Gastrocnemius medialis (tissue), 4 donors: ENCODE measurements at regions not wholly inside any gene's neighbourhood (a gene's known extent, or its start where the extent isn't known, plus 50 kb on each side); places are given as distances from the start of the nearest gene placed in this dataset.

Experiments
- ATAC-seq, 2 donors: fragments of 150-250 bp; one replicate each; pipeline ENCODE4 v1.9.1; 2016
- DNase-seq, 2 donors: peaks; one replicate each; pipeline ENCODE4 v3.0.0-alpha.2; 2019
- H3K27ac ChIP-seq, 4 donors: fragments of 200-600 bp; sonication (generic); 1 replicate in 1 of 4; 2 replicates in 3 of 4; pipeline ENCODE4 v1.5.1; 2016 to 2018; ENCODE audit warnings: mild to moderate bottlenecking in 2 of 4, moderate library complexity in 1 of 4
- H3K27me3 ChIP-seq, 3 donors: fragments of 200-600 bp; sonication (generic) in 2 of 3; 1 replicate in 1 of 3; 2 replicates in 2 of 3; pipeline versions ENCODE4 v1.5.1 to v1.6.0; 2016 to 2019; ENCODE audit warnings: mild to moderate bottlenecking in 1 of 3, moderate library complexity in 1 of 3
- H3K36me3 ChIP-seq, 2 donors: fragments of 200-600 bp; sonication (generic) in 1 of 2; one replicate each; pipeline ENCODE4 v1.5.1; 2017 to 2018
- H3K4me1 ChIP-seq, 2 donors: fragments of 200-600 bp; sonication (generic) in 1 of 2; one replicate each; pipeline ENCODE4 v1.5.1; 2016 to 2017; ENCODE audit warnings: mild to moderate bottlenecking in 2 of 2
- H3K4me3 ChIP-seq, 4 donors: fragments of 200-600 bp; sonication (generic) in 3 of 4; 1 replicate in 1 of 4; 2 replicates in 3 of 4; pipeline ENCODE4 v1.5.1; 2016 to 2019; ENCODE audit warnings: mild to moderate bottlenecking in 2 of 4
- H3K9me3 ChIP-seq, 3 donors: fragments of 200-600 bp; sonication (generic) in 2 of 3; 1 replicate in 1 of 3; 2 replicates in 2 of 3; pipeline ENCODE4 v1.5.1; 2016 to 2019
- CTCF ChIP-seq, 5 experiments: fragments of 450-650 bp in 3 of 5; fragments of 200-600 bp in 2 of 5; sonication (generic) in 2 of 5; IDR thresholded peaks in 4 of 5; conservative IDR thresholded peaks in 1 of 5; 1 replicate in 4 of 5; 2 replicates in 1 of 5; pipeline ENCODE4 v1.5.1; 2016 to 2019; ENCODE audit warnings: antibody characterized with exemption in 5 of 5, mild to moderate bottlenecking in 3 of 5, moderate library complexity in 3 of 5
- POLR2A ChIP-seq, 2 donors: fragments of 450-650 bp; IDR thresholded peaks; one replicate each; pipeline ENCODE4 v1.6.1; 2017; ENCODE audit warnings: antibody characterized with exemption in 2 of 2, mild to moderate bottlenecking in 2 of 2, moderate library complexity in 2 of 2
- in situ Hi-C, 4 donors: fragments of 200-750 bp; cut with MboI; loops; one replicate each; pipeline versions ENCODE4 v1.15.0 to v1.8.0; 2017; ENCODE audit warnings: low sequenced_read_pairs in 4 of 4
- intact Hi-C: fragments of 100-400 bp; cut with DNase I; formaldehyde crosslinking; loops from one replicate; pipeline ENCODE4 v1.15.1; 2023; ENCODE audit warnings: low total_unique reads

GRCh38 chr3:16092923-16093322 is 81.6 kb upstream of the GALNT15 start:
- intact Hi-C loops (no loop called here), in situ Hi-C loops (no loop called here)
- no peaks in the 10 kb centered on the region for H3K27me3 ChIP-seq
- peaks cover 10 to 35% of the 10 kb centered on the region in 2 donors for H3K4me1 ChIP-seq
- no peaks in the 10 kb centered on the region for H3K9me3 ChIP-seq
- peak overlapping the region; percentile 42 to 78 (median 62) for H3K27ac ChIP-seq
- H3K4me3 ChIP-seq, result no peak overlapping the region
- DNase-seq (no peak), ATAC-seq (peak; percentile 74 to 76)
- no peak for TF ChIP-seq CTCF (IDR thresholded peaks at IDR 0.05 in 4 of 5, conservative IDR thresholded peaks at IDR 0.05 in 1 of 5)
- TF ChIP-seq POLR2A (IDR thresholded peaks at IDR 0.05), result no peak
- H3K36me3 ChIP-seq, result no peaks in the 10 kb centered on the region

GRCh38 chr3:16101295-16102186 is 72.9 kb upstream of the GALNT15 start:
- H3K4me3 ChIP-seq, result no peak overlapping the region
- intact Hi-C loops, result no loop called here
- no peak for TF ChIP-seq POLR2A (IDR thresholded peaks at IDR 0.05)
- TF ChIP-seq CTCF (IDR thresholded peaks at IDR 0.05 in 4 of 5, conservative IDR thresholded peaks at IDR 0.05 in 1 of 5), result no peak
- in situ Hi-C loops, result no loop called here
- no peaks in the 10 kb centered on the region for H3K9me3 ChIP-seq
- no peaks in the 10 kb centered on the region for H3K27me3 ChIP-seq
- no peaks in the 10 kb centered on the region for H3K36me3 ChIP-seq
- peak overlapping the region in 3 of 4 donors; percentile 0 to 50 (median 46) for H3K27ac ChIP-seq
- DNase-seq, result no peak
- ATAC-seq, result peak in 1 of 2 donors; percentile 55
- peaks cover 0 to 9% of the 10 kb centered on the region in 2 donors for H3K4me1 ChIP-seq

GRCh38 chr3:16102187-16102561 is 72.3 kb upstream of the GALNT15 start:
- intact Hi-C loops, result no loop called here
- Histone ChIP-seq H3K4me1 (peaks cover 0 to 9% of the 10 kb centered on the region in 2 donors), H3K27ac (peak overlapping the region in 3 of 4 donors; percentile 0 to 50 (median 46)), H3K9me3 (no peaks in the 10 kb centered on the region), H3K27me3 (no peaks in the 10 kb centered on the region), H3K36me3 (no peaks in the 10 kb centered on the region), H3K4me3 (no peak overlapping the region)
- TF ChIP-seq CTCF (IDR thresholded peaks at IDR 0.05 in 4 of 5, conservative IDR thresholded peaks at IDR 0.05 in 1 of 5), result no peak
- no peak for TF ChIP-seq POLR2A (IDR thresholded peaks at IDR 0.05)
- in situ Hi-C loops, result no loop called here
- no peak for DNase-seq
- no peak for ATAC-seq

GRCh38 chr3:16102905-16103364 is 71.5 kb upstream of the GALNT15 start:
- intact Hi-C loops, result no loop called here

More at GRCh38 chr3:16102905-16103364, 71.5 kb upstream of the GALNT15 start:
- in situ Hi-C loops, result no loop called here
- Histone ChIP-seq H3K4me1 (peaks cover 0 to 9% of the 10 kb centered on the region in 2 donors), H3K27ac (peak overlapping the region; percentile 23 to 50 (median 38)), H3K36me3 (no peaks in the 10 kb centered on the region), H3K4me3 (no peak overlapping the region), H3K9me3 (no peaks in the 10 kb centered on the region), H3K27me3 (no peaks in the 10 kb centered on the region)
- TF ChIP-seq POLR2A (IDR thresholded peaks at IDR 0.05) (no peak), CTCF (IDR thresholded peaks at IDR 0.05 in 4 of 5, conservative IDR thresholded peaks at IDR 0.05 in 1 of 5) (no peak)
- DNase-seq, result no peak
- ATAC-seq, result no peak
